Lower lobe of right lung (tissue), 2 donors: ENCODE measurements at regions not wholly inside any gene's neighbourhood (a gene's known extent, or its start where the extent isn't known, plus 50 kb on each side); places are given as distances from the start of the nearest gene placed in this dataset.
"Not testable (repeated sequence)": the region's sequence is repeated elsewhere in the genome, so short reads cannot be mapped to it uniquely, and the experiment has no call there.

ENCODE experiments used
- ATAC-seq, 2 donors: fragments of 200-7000 bp; cut with Tn5 transposase; one replicate each; pipeline ENCODE4 v1.9.1; 2020 to 2022; ENCODE audit warnings: mild to moderate bottlenecking in 2 of 2, moderate library complexity in 2 of 2
- DNase-seq: peaks from one replicate; pipeline ENCODE4 v3.0.0-alpha.2; 2020
- H3K27ac ChIP-seq: fragments of 200-600 bp; one replicate; pipeline ENCODE4 v1.8.0; 2022
- H3K27me3 ChIP-seq: fragments of 200-600 bp; one replicate; pipeline ENCODE4 v1.8.0; 2022; ENCODE audit warnings: low read depth
- H3K36me3 ChIP-seq: fragments of 200-600 bp; one replicate; pipeline ENCODE4 v1.8.0; 2022; ENCODE audit warnings: mild to moderate bottlenecking
- H3K4me1 ChIP-seq: fragments of 200-600 bp; one replicate; pipeline ENCODE4 v1.8.0; 2022
- H3K4me3 ChIP-seq: fragments of 200-600 bp; one replicate; pipeline ENCODE4 v1.8.0; 2022; ENCODE audit warnings: mild to moderate bottlenecking
- H3K9me3 ChIP-seq: fragments of 200-600 bp; one replicate; pipeline ENCODE4 v1.8.0; 2022
- CTCF ChIP-seq: fragments of 200-600 bp; IDR thresholded peaks from one replicate; pipeline ENCODE4 v1.8.0; 2022; ENCODE audit warnings: antibody characterized with exemption, mild to moderate bottlenecking
- intact Hi-C: fragments of 100-400 bp; cut with DNase I; formaldehyde crosslinking; loops from one replicate; pipeline ENCODE4 v1.11.0; 2022
- donor health status: DM: no; HTN: yes; CAD: no; lungs with severe emphysema.

GRCh38 chr6:8301502-8301901 is 133.8 kb downstream of the SLC35B3 start:
- no peaks in the 10 kb centered on the region for H3K27me3 ChIP-seq
- no peaks in the 10 kb centered on the region for H3K4me1 ChIP-seq
- intact Hi-C loops = no loop called here
- no peaks in the 10 kb centered on the region for H3K9me3 ChIP-seq
- ATAC-seq (no peak), DNase-seq (no peak)
- no peaks in the 10 kb centered on the region for H3K36me3 ChIP-seq
- no peak overlapping the region for H3K4me3 ChIP-seq
- TF ChIP-seq CTCF = no peak
- no peak overlapping the region for H3K27ac ChIP-seq

GRCh38 chr6:8299034-8299433 is 136.3 kb downstream of the SLC35B3 start:
- TF ChIP-seq CTCF = no peak
- Histone ChIP-seq H3K27ac (no peak overlapping the region), H3K9me3 (no peaks in the 10 kb centered on the region), H3K27me3 (no peaks in the 10 kb centered on the region), H3K36me3 (no peaks in the 10 kb centered on the region), H3K4me1 (no peaks in the 10 kb centered on the region), H3K4me3 (no peak overlapping the region)
- intact Hi-C loops = no loop called here
- no peak for ATAC-seq
- DNase-seq = no peak

- H3K27ac ChIP-seq, H3K9me3 ChIP-seq, H3K36me3 ChIP-seq, DNase-seq, ATAC-seq, H3K4me3 ChIP-seq, H3K4me1 ChIP-seq, intact Hi-C loops, H3K27me3 ChIP-seq: not testable (repeated sequence)
Observed at GRCh38 chr6:8282946-8283345, 152.4 kb downstream of the SLC35B3 start.

- intact Hi-C loops = no loop called here
- Histone ChIP-seq H3K27me3 (no peaks in the 10 kb centered on the region), H3K27ac (no peak overlapping the region), H3K36me3 (no peaks in the 10 kb centered on the region), H3K4me3 (no peak overlapping the region), H3K4me1 (no peaks in the 10 kb centered on the region), H3K9me3 (no peaks in the 10 kb centered on the region)
- no peak for TF ChIP-seq CTCF
- DNase-seq = no peak
- no peak for ATAC-seq
Observed at GRCh38 chr6:8282380-8282779, 153.0 kb downstream of the SLC35B3 start.

- DNase-seq (no peak), ATAC-seq (no peak)
- no peaks in the 10 kb centered on the region for H3K27me3 ChIP-seq
- TF ChIP-seq CTCF = no peak
- no peaks in the 10 kb centered on the region for H3K9me3 ChIP-seq
- H3K4me3 ChIP-seq = no peak overlapping the region
- intact Hi-C loops = no loop called here
- H3K36me3 ChIP-seq = no peaks in the 10 kb centered on the region
- H3K27ac ChIP-seq = no peak overlapping the region
- H3K4me1 ChIP-seq = no peaks in the 10 kb centered on the region
Observed at GRCh38 chr6:8279041-8279805, 156.1 kb downstream of the SLC35B3 start.

- H3K4me1 ChIP-seq = no peaks in the 10 kb centered on the region
- no peaks in the 10 kb centered on the region for H3K36me3 ChIP-seq
- no peaks in the 10 kb centered on the region for H3K9me3 ChIP-seq
- no peak overlapping the region for H3K4me3 ChIP-seq
- no peaks in the 10 kb centered on the region for H3K27me3 ChIP-seq
- H3K27ac ChIP-seq = no peak overlapping the region
- no peak for DNase-seq
- ATAC-seq = no peak
- no peak for TF ChIP-seq CTCF
- intact Hi-C loops = no loop called here
Observed at GRCh38 chr6:8278562-8278961, 156.8 kb downstream of the SLC35B3 start.
